Adrenal gland (tissue), 5 donors: ENCODE measurements at regions not wholly inside any gene's neighbourhood (a gene's known extent, or its start where the extent isn't known, plus 50 kb on each side); places are given as distances from the start of the nearest gene placed in this dataset.

Experiments used
- POLR2A ChIP-seq, 2 donors: fragments of 450-650 bp; IDR thresholded peaks; one replicate each; pipeline ENCODE4 v1.6.1; 2017; ENCODE audit warnings: antibody characterized with exemption in 2 of 2, mild to moderate bottlenecking in 2 of 2, moderate library complexity in 1 of 2
- TF ChIP-seq, protein P1 (sequence below), 6 experiments: fragments of 450-650 bp in 4 of 6; fragments of 200-600 bp in 2 of 6; sonication (generic) in 1 of 6; IDR thresholded peaks; 1 replicate in 5 of 6; 2 replicates in 1 of 6; pipeline versions ENCODE4 v1.5.1 to v1.8.0; 2016 to 2021; ENCODE audit warnings: antibody characterized with exemption in 6 of 6, mild to moderate bottlenecking in 2 of 6, moderate library complexity in 1 of 6
- donor health status: DM: no; HTN: no; CAD: no.

DNA sequence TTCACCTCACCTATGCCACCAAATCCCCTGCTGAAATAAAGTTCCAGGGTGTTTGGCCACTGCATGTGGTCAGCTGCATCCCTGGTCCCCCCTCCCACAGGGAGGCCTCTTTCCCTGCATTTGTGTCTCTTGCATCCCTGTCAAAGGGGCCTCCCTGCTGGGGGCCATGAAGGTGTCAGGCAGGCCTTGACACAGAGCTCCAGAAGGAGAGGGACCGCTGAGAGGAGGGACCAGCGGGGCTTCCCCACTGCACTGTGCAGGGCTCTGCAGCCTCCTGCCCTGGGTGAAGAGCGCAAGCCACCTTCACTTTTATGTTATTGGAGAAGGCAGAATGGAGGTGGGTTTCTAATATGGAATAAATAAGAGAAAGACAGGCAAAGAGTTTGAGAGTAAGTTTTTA is 230.2 kb downstream of the ANKRD30B start:
- TF ChIP-seq, protein P1, sequence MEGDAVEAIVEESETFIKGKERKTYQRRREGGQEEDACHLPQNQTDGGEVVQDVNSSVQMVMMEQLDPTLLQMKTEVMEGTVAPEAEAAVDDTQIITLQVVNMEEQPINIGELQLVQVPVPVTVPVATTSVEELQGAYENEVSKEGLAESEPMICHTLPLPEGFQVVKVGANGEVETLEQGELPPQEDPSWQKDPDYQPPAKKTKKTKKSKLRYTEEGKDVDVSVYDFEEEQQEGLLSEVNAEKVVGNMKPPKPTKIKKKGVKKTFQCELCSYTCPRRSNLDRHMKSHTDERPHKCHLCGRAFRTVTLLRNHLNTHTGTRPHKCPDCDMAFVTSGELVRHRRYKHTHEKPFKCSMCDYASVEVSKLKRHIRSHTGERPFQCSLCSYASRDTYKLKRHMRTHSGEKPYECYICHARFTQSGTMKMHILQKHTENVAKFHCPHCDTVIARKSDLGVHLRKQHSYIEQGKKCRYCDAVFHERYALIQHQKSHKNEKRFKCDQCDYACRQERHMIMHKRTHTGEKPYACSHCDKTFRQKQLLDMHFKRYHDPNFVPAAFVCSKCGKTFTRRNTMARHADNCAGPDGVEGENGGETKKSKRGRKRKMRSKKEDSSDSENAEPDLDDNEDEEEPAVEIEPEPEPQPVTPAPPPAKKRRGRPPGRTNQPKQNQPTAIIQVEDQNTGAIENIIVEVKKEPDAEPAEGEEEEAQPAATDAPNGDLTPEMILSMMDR (IDR thresholded peaks at IDR 0.05), result no peak
- no peak for TF ChIP-seq POLR2A (IDR thresholded peaks at IDR 0.05)
